T1000 (cell line): ENCODE measurements at regions not wholly inside any gene's neighbourhood (a gene's known extent, or its start where the extent isn't known, plus 50 kb on each side); places are given as distances from the start of the nearest gene placed in this dataset.

ENCODE experiments used
- DNase-seq: peaks from one replicate; lab custom pipeline; 2025; ENCODE audit warnings: mixed read lengths; lab: John Stamatoyannopoulos, UW

DNA sequence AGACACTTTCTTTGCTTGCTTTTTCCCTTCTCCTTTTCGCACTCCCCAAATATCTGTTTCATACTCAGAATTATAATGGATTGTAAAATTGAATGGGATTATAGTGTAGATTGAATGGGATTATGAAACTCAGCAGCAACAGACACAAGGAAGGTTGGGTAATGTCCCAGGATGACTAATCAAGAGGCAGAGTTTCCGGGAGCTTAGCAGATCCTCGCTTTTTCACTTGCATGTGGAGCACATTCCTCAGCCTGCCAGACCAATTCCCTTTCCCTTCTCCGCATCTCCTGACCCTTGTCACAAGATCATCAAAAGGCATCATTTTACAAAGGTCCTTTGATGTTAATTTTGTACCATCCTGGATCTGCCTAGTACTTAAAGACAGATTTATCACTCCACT lies 55.1 kb upstream of the SLC1A1 start:
- no peak for DNase-seq

DNA sequence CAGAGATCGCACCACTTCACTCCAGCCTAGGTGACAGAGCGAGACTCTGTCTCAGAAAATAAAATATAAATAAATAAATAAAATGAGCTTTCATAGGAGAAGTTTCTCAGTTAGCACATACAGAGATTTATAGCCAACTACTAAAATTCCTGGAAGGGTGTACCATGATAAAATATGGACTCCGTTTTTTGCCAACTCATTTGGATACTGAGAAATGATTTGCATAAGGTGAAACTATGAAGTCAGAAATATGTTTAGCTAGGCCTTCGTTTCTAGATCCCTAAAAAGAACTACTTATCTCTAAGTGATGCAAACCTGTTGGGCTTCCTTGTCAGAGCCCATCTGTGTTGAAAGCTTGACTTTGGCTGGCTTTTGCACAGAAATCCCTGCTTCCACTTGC lies 56.9 kb upstream of the SLC1A1 start:
- DNase-seq, result no peak

DNA sequence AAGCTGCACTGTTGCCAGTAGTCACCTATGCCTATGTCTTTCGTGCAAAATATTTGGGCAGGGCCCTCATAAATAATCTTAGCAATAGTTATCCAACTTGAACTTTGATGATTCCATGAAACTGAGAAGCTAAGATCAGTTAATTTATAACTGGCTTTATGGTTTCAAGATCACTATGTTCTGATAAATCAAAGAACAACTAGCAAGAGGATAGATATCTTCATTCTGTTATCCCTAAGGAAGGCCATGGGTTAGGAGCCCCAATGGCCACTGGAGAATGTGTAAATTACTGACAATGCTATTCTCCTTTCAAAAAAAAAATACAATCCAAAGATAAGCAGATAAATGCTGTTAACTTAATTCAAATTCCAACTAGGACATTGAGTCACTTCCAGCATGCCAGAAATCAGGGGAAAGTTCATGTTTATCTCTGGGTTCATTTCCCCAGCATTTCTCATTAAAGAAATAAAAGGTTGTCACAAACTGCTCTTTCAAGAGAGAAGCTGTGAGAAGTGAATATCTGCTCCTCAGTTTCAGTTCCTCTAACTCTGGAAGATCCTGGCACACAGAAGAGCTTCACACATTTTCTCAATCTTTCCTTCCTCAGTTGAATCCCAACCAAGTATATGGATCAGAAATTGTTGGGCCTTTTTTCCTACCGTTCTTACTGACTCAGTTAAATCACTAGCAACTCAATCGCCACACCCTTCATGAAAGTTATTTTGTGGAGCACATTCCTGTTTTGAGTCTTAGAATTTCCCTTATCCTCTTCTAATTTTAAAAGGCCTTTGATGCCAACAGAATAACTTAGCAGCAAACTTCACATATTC lies 59.6 kb upstream of the SLC1A1 start:
- no peak for DNase-seq

DNA sequence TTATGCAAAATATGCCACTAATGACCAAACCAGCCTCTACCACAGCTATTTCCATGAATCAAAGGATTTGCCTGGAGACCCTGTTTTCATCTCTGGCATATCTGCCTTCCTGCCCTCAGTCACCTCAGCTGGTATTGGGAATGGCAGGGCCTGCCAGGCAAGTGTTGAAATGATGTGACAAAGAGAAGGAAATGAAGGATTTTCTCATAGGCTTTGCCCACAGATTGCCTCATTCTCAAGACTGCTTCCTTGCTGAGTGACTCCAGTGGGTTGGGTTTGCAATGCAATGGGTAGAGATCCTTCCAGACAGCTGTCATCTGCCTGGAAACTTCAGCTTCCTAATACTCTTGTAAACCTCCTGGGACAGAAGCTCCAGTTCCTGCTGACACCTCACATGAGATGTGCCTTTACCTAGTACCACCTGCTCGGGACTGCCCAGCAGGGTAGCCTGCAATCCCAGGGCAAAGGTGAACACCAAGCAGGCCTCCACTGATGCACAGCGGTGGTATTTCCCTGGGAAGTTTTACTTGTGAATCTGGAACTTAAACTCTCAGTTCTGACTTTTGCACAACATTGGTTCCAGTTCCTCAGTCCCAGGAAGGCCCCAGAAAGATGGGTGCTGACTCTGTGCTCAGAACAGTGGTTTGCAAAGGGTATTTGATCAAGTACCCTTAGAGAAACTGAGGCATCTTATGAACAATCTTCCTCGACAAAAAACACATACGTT lies 64.8 kb upstream of the SLC1A1 start:
- no peak for DNase-seq

DNA sequence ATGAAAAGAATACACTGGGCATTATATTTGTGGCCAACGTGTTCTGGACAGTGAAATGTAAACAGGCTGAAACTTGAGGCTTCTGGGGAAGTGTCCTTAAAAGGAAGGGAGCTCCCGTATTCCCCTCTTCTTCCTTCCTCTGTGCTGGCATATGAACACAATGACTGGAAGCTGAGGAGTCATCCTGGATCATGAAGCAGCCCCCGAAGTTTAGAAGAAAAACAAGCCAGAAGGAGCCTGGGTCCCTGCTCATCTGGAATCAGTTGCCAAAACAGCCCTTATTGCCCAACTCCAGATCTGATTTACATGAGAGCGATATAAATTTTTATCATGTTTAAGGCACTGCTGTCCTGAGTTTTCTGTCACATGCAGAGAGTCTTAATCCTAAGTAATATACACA lies 65.4 kb upstream of the SLC1A1 start:
- DNase-seq, result no peak

DNA sequence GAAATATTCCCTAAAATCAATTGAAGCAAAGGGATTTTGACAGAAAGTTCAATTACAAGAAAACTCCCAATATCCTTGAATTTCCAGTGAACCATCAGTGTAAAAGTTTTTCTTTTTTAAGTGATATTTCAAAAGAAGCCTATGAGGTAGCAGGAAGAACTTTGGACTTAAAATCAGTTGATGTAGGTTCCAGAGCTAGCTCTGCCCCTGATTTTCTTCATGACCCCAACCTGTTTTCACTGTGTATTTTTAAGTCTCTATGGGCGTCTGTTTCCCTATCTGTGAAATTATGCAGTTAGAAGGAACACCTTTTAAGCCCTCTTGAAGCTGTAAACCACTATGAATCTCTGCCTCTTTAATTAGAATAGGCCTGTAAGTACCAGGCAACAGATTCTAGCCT lies 66.2 kb upstream of the SLC1A1 start:
- no peak for DNase-seq

DNA sequence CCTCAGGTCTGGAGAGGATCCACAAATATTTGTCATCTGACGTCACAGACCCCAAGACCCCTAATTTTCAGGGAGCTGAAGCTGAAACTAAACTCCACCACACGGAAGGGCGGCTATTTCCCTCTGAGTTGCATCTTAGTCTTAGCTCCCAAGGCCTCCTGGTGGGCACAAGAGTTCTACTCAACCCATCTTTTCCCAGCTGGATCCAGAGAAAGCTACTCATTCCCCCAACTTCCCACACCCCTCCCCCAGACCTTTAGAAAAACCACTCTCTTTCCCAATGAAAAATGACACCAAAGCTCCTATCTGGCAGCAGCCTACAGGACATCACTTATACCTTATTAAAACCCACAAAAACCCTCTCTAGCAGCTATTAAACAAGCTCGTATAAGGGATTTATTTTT lies 67.1 kb upstream of the SLC1A1 start:
- DNase-seq, result no peak

DNA sequence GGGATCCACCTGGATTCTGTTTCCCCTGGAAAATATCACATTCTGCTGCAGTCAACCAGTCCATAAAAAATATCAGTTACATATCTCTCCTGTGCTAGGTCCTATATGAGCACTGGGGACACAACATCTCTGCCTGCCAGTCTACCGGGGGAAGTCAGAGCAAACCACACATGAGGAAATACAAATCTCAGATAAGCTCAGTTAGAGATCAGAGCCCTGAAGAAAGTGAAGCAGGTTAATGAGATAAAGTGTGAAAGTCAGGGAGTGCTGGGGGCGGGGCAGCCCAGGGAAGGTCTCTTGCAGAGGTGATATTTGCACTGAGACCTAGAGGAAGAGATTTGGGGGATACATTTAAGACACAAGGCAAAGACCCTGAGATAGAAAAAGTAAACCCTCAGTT lies 67.8 kb upstream of the SLC1A1 start:
- no peak for DNase-seq

DNA sequence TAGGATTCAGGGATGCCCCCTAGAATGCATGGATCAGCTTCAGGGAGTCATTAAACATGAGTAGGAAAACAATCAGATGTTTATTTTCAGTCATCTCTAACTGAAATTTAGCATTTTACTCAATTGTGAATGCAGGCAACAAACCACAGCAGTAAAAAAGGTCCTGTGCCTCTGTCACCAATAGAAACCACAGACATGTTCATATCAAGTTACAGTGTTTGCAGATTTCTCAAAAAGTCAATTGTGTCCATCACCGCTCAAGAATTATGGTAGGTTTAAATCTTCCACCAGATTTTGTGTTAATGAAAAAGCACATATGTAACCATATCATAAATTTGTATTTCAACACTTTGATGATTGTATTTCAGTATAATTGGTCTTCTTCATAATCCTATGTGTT lies 68.4 kb upstream of the SLC1A1 start:
- no peak for DNase-seq

DNA sequence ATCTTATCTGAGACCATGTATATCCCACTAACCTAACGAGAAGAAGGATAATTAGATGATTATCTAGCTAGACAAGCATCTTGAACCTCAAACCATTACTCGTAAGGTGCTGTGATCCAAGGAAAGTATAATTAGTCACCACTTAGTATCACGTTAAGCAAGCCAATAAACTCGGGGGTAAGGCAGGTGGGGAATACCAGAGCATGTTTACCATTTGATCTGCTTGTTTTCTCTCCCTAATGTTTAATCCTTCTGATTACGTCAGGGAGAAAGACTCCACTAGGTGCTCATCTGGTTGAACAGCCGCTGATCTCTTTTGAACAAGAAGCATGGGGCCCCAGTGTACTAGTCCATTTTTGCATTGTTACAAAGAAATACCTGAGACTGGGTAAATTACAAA lies 69.9 kb upstream of the SLC1A1 start:
- no peak for DNase-seq

DNA sequence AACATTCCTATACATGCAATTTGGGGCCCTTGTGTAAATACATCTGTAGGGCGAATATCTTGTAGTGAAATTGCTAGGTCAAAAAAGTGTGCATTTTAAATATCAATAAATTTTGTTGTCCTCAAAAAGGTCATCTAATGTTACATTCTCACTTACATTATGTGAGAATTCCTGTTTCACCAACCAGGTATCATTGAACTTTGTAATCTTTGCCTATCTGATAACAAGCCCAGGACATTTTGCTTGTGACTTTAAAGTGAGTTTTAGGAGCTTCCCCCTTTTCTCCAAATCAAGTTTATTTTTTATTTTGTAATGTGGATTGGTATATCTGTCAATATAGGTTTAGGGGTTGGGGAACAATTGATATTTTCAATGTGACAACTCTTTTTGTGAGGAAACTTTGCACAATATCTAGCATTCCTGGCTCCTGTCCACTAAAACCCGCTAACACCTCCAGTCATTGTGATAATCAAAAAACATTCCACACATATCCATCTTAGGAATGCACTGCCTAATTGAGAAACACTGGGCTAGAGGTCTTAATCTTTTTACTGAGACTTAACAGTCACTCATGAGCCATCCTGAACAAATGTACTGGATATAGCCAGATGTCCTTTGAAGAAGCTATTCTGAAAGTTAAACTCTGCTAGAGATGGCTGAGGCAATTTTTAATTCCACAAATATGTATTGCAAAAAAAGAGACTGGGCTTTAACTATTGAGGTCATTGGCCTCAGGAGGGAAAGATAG lies 72.5 kb upstream of the SLC1A1 start:
- no peak for DNase-seq

DNA sequence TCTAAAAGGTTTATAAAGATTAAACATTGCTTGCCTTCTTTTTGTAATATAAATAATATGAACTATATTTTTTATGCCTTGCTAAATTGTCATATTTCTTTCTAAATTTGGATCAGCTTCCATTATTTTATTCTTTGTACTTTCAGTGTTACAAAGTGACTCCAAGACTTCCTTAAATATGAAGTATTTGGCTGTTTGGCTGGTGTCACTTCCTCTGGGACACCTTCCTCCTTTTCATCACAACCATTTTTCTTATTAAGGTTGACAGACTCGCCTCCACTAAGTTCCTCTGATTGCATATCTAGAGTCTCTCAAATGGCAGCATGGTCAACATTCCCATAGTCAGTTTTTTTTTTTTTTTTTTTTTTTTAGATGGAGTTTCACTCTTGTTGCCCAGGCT lies 73.8 kb upstream of the SLC1A1 start:
- no peak for DNase-seq

DNA sequence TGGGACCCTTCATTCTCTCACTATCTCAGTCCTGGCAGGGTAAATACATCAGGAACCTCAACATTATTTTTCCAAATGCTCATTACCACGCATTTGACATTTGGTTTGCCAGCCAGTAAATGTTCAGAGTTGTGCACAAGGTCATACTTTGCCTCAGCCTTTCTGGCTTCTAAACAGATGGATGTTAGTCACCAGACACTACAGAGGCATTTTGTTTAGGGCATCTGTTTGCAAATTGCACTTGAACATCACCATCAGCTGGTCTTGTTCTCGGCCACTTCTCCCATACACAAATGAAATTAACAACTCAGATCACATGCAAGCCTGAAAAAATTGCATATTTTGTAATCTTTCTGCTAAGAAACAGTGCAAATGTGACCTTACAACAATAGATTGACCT lies 75.0 kb upstream of the SLC1A1 start:
- DNase-seq, result no peak

DNA sequence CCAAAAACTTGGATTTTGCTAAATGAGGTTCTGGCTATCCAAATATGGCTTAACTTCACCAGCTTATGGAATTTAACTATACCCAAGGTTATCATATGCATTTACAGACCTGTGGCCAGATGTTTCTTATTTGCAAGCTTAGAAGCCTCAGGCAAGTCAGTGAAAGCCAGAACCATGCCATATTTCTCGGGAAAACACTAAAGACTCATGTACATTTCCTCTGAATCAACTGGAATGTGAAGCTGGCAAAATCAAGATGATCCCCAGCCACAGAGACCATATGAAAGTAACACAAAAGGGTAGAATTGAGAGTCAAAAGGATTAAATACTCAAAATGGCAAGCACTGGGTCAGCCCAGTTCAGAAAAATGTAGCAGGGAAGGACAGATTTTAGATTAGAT lies 76.4 kb upstream of the SLC1A1 start:
- no peak for DNase-seq

DNA sequence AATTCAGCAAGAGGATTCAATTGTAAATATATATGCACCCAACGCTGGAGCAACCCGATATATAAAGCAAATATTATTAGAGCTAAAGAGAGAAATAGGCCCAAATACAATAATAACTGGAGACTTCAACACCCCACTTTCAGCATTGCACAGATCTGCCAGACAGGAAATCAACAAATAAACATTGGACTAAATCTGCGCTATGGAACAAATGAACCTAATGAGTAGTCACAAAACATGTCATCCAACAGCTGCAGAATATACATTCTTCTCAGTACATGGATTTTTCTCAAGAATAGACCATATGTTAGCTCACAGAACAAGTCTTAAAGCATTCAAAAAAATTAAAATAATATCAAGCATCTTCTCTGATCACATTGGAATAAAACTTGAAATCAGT lies 86.1 kb upstream of the SLC1A1 start:
- DNase-seq, result no peak

DNA sequence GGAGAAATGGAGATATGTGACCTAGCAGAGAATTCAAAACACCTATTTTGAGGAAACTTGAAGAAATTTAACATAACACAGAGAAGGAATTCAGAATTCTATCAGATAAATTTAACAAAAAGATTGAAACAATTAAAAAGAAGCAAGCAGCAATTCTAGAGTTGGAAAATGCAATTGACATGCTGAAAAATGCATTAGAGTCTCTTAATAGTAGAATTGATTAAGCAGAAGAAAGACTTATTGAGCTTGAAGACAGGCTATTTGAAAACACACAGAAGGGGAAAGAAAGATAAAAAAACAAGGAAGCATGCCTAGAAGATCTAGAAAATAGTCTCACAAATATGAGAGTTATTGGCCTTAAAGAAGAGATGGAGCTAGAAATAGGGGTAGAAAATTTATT lies 87.8 kb upstream of the SLC1A1 start:
- DNase-seq, result no peak

DNA sequence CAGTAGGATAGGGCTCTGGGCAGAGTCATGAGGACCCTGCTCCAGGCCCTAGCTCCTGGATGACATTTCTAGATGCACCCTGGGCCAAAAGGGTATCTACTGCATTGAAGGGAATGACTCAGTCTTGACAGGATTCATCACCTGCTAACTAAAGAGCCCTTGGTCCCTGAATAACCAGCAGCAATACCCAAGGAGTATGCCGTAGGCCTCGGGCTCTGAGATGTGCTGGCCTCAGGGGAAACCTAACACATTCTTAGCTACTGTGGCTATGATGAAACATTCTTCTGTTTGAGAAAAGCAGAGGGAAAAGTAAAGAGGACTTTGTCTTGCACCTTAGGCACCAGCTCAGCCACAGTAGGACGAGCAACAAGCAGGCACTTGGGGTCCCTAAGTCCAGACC lies 89.5 kb upstream of the SLC1A1 start:
- no peak for DNase-seq

DNA sequence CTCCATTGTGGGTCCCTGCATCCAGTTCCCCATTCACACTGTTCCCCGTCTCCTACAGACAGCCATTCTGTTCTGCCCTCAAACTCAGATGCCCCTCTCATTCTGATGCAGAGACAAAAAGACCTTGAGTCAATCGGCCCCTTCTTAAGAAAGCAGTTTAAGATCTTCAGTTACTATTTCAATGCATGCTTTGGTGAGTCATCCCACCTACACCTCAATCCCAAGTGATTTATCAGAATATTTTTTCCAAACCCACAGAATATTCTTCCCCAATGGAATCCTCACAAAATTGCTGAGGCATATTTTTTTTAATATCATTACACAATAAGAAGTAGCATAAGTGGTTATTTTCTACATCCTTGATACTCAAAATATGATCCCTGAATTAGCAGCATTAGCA lies 92.4 kb upstream of the SLC1A1 start:
- DNase-seq, result no peak

DNA sequence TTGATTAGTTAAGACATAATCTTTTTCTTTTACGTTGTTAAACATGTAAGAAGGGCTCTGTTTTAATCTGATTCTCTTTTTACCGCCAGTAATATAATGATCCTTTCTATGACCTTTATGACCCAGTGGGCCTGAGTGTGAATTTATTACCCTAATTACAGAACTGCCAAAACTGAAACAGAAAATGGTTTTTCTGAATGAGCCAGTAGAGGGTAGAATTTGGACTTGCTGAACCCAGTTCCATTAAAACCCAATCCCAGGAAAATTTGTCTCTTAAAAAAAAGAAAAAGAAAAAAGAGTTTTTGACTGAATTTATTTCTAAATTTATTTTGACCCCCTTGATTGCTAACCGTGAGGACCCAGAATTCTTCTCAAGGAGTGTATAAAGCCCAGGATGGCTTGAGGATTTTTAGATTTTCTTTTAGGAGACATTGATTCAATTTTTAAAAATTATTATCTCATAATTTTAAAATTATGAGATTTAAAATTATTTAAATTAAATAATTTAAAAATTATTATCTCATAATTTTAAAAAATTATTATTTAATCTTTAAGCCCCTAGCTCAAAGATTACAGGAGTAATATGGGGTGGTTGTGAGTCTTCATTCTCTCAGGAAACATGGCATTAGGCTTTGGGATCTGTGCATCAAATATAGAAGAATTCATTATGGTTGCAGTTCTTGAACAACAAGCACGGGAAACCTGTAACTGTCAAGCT lies 94.1 kb upstream of the GLIS3 start:
- DNase-seq, result no peak

DNA sequence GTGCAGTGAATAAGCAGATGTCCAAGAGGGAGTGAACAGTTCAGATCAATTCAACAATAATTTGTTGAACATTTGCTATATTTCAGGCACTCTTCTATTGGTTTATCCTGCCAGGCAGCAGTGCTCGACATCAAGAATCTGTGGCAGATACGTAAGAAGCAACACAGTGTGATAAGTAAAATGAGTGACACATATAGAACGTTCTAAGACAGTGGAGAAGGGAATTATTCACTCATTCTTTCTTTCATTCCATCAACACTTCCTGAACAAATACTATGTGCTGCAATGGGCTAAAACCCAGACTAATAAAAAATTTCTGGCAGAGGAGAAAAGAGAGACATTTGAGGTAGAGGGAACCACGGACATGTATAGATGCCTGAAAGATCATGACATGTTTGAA lies 89.9 kb upstream of the GLIS3 start:
- DNase-seq, result no peak

DNA sequence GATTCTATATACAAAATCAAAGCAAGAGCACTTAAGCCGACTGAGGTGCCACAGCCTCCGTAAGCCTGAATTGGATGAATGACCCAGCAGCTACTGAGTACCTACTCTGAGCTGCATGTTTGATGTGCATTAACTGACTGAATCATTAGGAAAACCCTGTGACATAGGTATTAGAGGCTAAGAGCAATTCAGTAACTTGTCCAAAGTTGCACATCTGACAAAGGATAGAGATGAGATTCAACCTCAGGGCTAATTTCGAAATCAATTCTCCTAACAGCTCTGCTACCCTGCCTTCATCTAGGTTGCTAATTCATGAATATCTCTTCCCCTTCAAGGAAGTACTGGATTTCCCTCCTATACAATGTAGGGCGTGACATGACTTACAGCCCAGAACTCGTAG lies 89.1 kb upstream of the GLIS3 start:
- no peak for DNase-seq

DNA sequence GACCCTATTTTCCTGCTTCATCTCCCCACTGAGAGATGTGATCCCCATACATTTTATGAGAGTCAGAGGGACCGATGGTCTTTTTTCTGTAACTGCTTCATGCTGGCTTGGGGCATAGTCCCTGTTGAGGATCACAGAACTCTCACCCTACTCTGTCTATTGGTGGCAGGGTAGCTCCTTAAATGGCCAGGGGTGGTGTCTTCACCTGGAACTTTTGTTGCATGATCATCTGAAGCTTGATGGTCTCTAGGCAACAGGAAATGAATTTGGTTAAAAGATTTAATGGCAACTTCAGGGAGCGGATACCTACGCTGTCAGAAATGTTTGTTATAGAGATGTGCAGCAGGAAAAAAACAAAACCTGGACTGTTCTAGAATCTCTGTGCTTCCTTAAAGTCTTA lies 87.0 kb upstream of the GLIS3 start:
- no peak for DNase-seq
